MM.1S (cell line): ENCODE measurements at regions not wholly inside any gene's neighbourhood (a gene's known extent, or its start where the extent isn't known, plus 50 kb on each side); places are given as distances from the start of the nearest gene placed in this dataset.

ENCODE experiments used
- DNase-seq: peaks from one replicate; pipeline ENCODE4 v3.0.0-alpha.2; 2015
- H2AFZ ChIP-seq: fragments of 300-600 bp; sonication (generic); 2 replicates; pipeline ENCODE4 v1.6.0; 2016; ENCODE audit warnings: antibody characterized with exemption, low read length
- H3F3A ChIP-seq: fragments of 300-600 bp; sonication (generic); 2 replicates; pipeline ENCODE4 v1.6.1; 2016; ENCODE audit warnings: mild to moderate bottlenecking, antibody characterized with exemption, low read length, moderate library complexity, mixed read lengths; ENCODE audit not compliant: insufficient read depth
- H3K27ac ChIP-seq: fragments of 300-600 bp; sonication (generic); 2 replicates; pipeline ENCODE4 v1.5.1; 2016; ENCODE audit warnings: mild to moderate bottlenecking, low read length
- H3K27me3 ChIP-seq: fragments of 300-600 bp; sonication (generic); replicated peaks from 2 replicates; pipeline ENCODE4 v1.6.0; 2016; ENCODE audit warnings: low read length; ENCODE audit not compliant: insufficient read depth
- H3K36me3 ChIP-seq: fragments of 300-600 bp; sonication (generic); replicated peaks from 2 replicates; pipeline ENCODE4 v1.6.1; 2016; ENCODE audit warnings: mild to moderate bottlenecking, low read length, mixed read lengths; ENCODE audit not compliant: insufficient read depth
- H3K4me1 ChIP-seq: fragments of 300-600 bp; sonication (generic); 2 replicates; pipeline ENCODE4 v1.6.1; 2016; ENCODE audit warnings: low read length, mixed read lengths
- H3K4me2 ChIP-seq: fragments of 300-600 bp; sonication (generic); 2 replicates; pipeline ENCODE4 v1.6.0; 2016; ENCODE audit warnings: low read depth, low read length
- H3K4me3 ChIP-seq: fragments of 300-600 bp; sonication (generic); 2 replicates; pipeline ENCODE4 v1.5.1; 2016; ENCODE audit warnings: low read length, mixed read lengths
- H3K79me2 ChIP-seq: fragments of 300-600 bp; sonication (generic); 2 replicates; pipeline ENCODE4 v1.6.1; 2016; ENCODE audit warnings: mixed run types, low read length, mixed read lengths
- H3K9ac ChIP-seq: fragments of 300-600 bp; sonication (generic); 2 replicates; pipeline ENCODE4 v1.6.1; 2016; ENCODE audit warnings: low read length, mixed read lengths
- H3K9me2 ChIP-seq: fragments of 300-600 bp; sonication (generic); replicated peaks from 2 replicates; pipeline ENCODE4 v1.6.1; 2016; ENCODE audit warnings: mild to moderate bottlenecking, low read length, mixed read lengths; ENCODE audit not compliant: insufficient read depth
- H3K9me3 ChIP-seq: fragments of 300-600 bp; sonication (generic); replicated peaks from 2 replicates; pipeline ENCODE4 v1.6.1; 2016; ENCODE audit warnings: mild to moderate bottlenecking, low read length, mixed read lengths; ENCODE audit not compliant: insufficient read depth
- H4K20me1 ChIP-seq: fragments of 300-600 bp; sonication (generic); 2 replicates; pipeline ENCODE4 v1.6.1; 2016; ENCODE audit warnings: mild to moderate bottlenecking, low read length, moderate library complexity, mixed read lengths; ENCODE audit not compliant: insufficient read depth
- CTCF ChIP-seq: fragments of 300-600 bp; sonication (generic); IDR thresholded peaks from 2 replicates; pipeline ENCODE4 v1.5.1; 2016; ENCODE audit warnings: antibody characterized with exemption, low read length, mixed read lengths
- EZH2 ChIP-seq: fragments of 300-600 bp; sonication (generic); optimal IDR thresholded peaks from 2 replicates; pipeline ENCODE3; 2017; ENCODE audit warnings: low read depth, mild to moderate bottlenecking, antibody characterized with exemption, low read length, mixed read lengths
- EZH2phosphoT487 ChIP-seq: fragments of 300-600 bp; sonication (generic); IDR thresholded peaks from 2 replicates; pipeline ENCODE4 v1.6.1; 2018; ENCODE audit warnings: antibody characterized with exemption, low read length

DNA sequence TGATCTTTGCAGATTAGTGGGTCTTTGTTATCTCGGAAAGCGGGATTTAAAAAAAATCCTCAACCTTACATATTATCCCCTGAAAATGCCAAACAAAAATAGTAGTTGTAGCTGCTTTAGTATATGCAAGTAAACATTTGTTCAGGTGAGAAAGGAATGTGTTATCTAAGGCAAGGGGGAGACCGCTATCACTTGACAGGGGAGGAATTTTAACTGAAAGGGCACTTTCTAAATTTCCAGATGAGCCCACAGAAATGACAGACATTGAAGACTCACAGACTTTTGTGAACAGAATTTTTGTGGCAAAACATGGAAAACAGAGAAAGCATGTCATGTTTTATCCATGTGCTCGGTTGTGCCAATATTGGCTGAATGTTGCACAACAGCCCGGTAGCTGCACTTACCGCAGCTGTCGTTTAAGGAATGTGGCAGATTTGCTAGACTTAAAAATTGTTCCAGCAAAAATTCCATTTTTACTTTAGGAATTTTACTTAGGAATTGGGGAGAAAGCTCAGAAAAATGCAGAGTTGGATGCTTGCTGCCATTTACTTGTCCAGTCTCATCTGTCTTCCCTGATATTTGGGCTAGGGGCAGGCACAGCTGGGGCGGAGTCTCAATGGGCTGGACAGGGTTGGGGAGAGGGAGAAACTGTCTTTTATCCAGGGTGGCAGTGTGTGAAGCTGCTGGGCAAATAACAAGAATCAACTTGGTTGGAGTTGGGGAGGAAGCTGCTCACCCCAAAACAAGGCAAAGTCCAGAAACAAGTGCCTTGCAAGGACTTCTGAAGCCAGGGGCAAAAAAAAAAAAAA, 94.6 kb upstream of the RPS6KA3 start:
- DNase-seq = no peak
- H2AFZ ChIP-seq = no peak overlapping the region
- TF ChIP-seq EZH2 = no peak
- no peak for TF ChIP-seq EZH2phosphoT487
- no peak for TF ChIP-seq CTCF
- no peaks in the 10 kb centered on the region for H4K20me1 ChIP-seq
- no peak overlapping the region for H3K9ac ChIP-seq
- H3K27ac ChIP-seq = no peak overlapping the region
- H3K79me2 ChIP-seq = no peaks in the 10 kb centered on the region
- no peaks in the 10 kb centered on the region for H3K27me3 ChIP-seq
- H3K4me3 ChIP-seq = no peak overlapping the region
- H3K36me3 ChIP-seq = no peaks in the 10 kb centered on the region
- H3K4me2 ChIP-seq = no peak overlapping the region
- H3K9me2 ChIP-seq = no peaks in the 10 kb centered on the region
- H3K4me1 ChIP-seq = no peaks in the 10 kb centered on the region
- H3K9me3 ChIP-seq = no peaks in the 10 kb centered on the region
- no peaks in the 10 kb centered on the region for H3F3A ChIP-seq

DNA sequence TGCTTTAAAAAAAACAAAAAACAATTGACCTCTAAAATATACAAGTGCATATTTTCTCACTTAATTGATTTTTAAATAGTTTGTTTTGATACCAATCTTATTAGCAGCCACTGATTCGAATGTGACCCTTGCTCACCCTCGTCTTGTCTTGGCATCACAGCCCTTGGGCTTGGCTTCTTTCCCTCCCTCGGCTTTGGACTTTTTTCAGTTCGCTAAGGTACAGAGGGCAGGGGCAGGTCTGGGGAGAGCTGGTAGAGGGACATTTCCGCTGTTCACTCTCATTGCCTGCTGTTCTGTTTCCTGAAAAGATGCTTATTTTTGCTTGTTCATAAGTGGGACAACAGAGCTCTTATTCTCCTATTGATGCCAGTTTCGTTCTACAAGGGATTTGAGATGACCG, 88.5 kb upstream of the RPS6KA3 start:
- Histone ChIP-seq H3K79me2 (no peaks in the 10 kb centered on the region), H3K9ac (no peak overlapping the region), H4K20me1 (no peaks in the 10 kb centered on the region), H3K4me1 (no peaks in the 10 kb centered on the region), H2AFZ (no peak overlapping the region), H3K9me3 (no peaks in the 10 kb centered on the region), H3K27ac (no peak overlapping the region), H3K4me2 (no peak overlapping the region), H3K36me3 (no peaks in the 10 kb centered on the region), H3K27me3 (no peaks in the 10 kb centered on the region), H3K9me2 (no peaks in the 10 kb centered on the region), H3K4me3 (no peak overlapping the region), H3F3A (no peaks in the 10 kb centered on the region)
- no peak for DNase-seq
- no peak for TF ChIP-seq CTCF
- no peak for TF ChIP-seq EZH2
- no peak for TF ChIP-seq EZH2phosphoT487

- Histone ChIP-seq H3K4me3 (no peak overlapping the region), H3K79me2 (no peaks in the 10 kb centered on the region), H3K9me2 (no peaks in the 10 kb centered on the region), H3K4me2 (no peak overlapping the region), H2AFZ (no peak overlapping the region), H3K27me3 (no peaks in the 10 kb centered on the region), H3K9me3 (no peaks in the 10 kb centered on the region), H3K9ac (no peak overlapping the region), H4K20me1 (no peaks in the 10 kb centered on the region), H3K4me1 (no peaks in the 10 kb centered on the region), H3K27ac (no peak overlapping the region), H3K36me3 (no peaks in the 10 kb centered on the region), H3F3A (no peaks in the 10 kb centered on the region)
- TF ChIP-seq CTCF = no peak
- no peak for TF ChIP-seq EZH2
- TF ChIP-seq EZH2phosphoT487 = no peak
- DNase-seq = no peak
Measured at GRCh38 chrX:20354505-20354904, 87.8 kb upstream of the RPS6KA3 start.
